Keratinocyte (primary cell): ENCODE measurements at regions not wholly inside any gene's neighbourhood (a gene's known extent, or its start where the extent isn't known, plus 50 kb on each side); places are given as distances from the start of the nearest gene placed in this dataset.

ENCODE experiments used
- DNase-seq: peaks from one replicate; pipeline ENCODE4 v3.0.0-alpha.2; 2011; ENCODE audit warnings: low read depth, missing footprints, low spot score
- FAIRE-seq: peaks from 2 replicates; lab custom pipeline; 2011; peaks lifted over from hg19 to GRCh38; lab: Jason Lieb, UNC
- H2AFZ ChIP-seq: 2 replicates; pipeline ENCODE4 v1.6.0; 2012; ENCODE audit warnings: low read length, control low read depth, inconsistent platforms; ENCODE audit not compliant: control insufficient read depth
- H3K27ac ChIP-seq: 2 replicates; pipeline ENCODE4 v1.5.1; 2011; ENCODE audit warnings: low read length; ENCODE audit not compliant: control insufficient read depth, insufficient read depth
- H3K27me3 ChIP-seq: 3 replicates; pipeline ENCODE4 v1.6.0; 2011; ENCODE audit warnings: low read length; ENCODE audit not compliant: control insufficient read depth, insufficient read depth; ENCODE audit errors: extremely low read depth
- H3K36me3 ChIP-seq, 2 experiments: 2 replicates in 1 of 2; 3 replicates in 1 of 2; pipeline ENCODE4 v1.5.1; 2011; ENCODE audit warnings: low read length in 2 of 2, mild to moderate bottlenecking in 1 of 2; ENCODE audit not compliant: control insufficient read depth in 2 of 2, insufficient read depth in 2 of 2; ENCODE audit errors: extremely low read depth in 1 of 2
- H3K4me1 ChIP-seq: 3 replicates; pipeline ENCODE4 v1.5.1; 2011; ENCODE audit warnings: low read length; ENCODE audit not compliant: control insufficient read depth, insufficient read depth; ENCODE audit errors: extremely low read depth
- H3K4me2 ChIP-seq: 3 replicates; pipeline ENCODE4 v1.6.0; 2011; ENCODE audit warnings: low read depth, low read length; ENCODE audit not compliant: control insufficient read depth, insufficient read depth; ENCODE audit errors: extremely low read depth
- H3K4me3 ChIP-seq, 3 experiments: fragments of 200-600 bp in 1 of 3; sonication (generic) in 1 of 3; 2 replicates in 2 of 3; 3 replicates in 1 of 3; pipeline ENCODE4 v1.5.1; 2011 to 2016; ENCODE audit warnings: low read length in 3 of 3, mild to moderate bottlenecking in 3 of 3, control low read depth in 2 of 3, inconsistent platforms in 1 of 3, low read depth in 1 of 3, mixed read lengths in 1 of 3, mixed run types in 1 of 3, moderate library complexity in 1 of 3; ENCODE audit not compliant: control insufficient read depth in 2 of 3, insufficient read depth in 2 of 3; ENCODE audit errors: extremely low read depth in 1 of 3
- H3K79me2 ChIP-seq: 2 replicates; pipeline ENCODE4 v1.6.0; 2012; ENCODE audit warnings: low read length; ENCODE audit not compliant: control insufficient read depth, insufficient read depth
- H3K9ac ChIP-seq: 3 replicates; pipeline ENCODE4 v1.6.0; 2011; ENCODE audit warnings: low read length; ENCODE audit not compliant: control insufficient read depth, insufficient read depth; ENCODE audit errors: extremely low read depth
- H3K9me1 ChIP-seq: 3 replicates; pipeline ENCODE4 v1.6.0; 2011; ENCODE audit warnings: low read length; ENCODE audit not compliant: control insufficient read depth, insufficient read depth; ENCODE audit errors: extremely low read depth
- H3K9me3 ChIP-seq: 2 replicates; pipeline ENCODE4 v1.5.1; 2012; ENCODE audit warnings: low read depth, low read length; ENCODE audit not compliant: control insufficient read depth
- H4K20me1 ChIP-seq: 3 replicates; pipeline ENCODE4 v1.6.0; 2011; ENCODE audit warnings: low read length; ENCODE audit not compliant: control insufficient read depth, insufficient read depth; ENCODE audit errors: extremely low read depth
- CTCF ChIP-seq, 3 experiments: IDR thresholded peaks in 1 of 3; conservative IDR thresholded peaks in 1 of 3; optimal IDR thresholded peaks in 1 of 3; 2 replicates in 2 of 3; 3 replicates in 1 of 3; pipeline versions ENCODE3 to v1.5.1; 2011; ENCODE audit warnings: low read length in 3 of 3, mild to moderate bottlenecking in 3 of 3, moderate library complexity in 2 of 3, control low read depth in 1 of 3, inconsistent platforms in 1 of 3; ENCODE audit not compliant: insufficient read depth in 2 of 3; ENCODE audit errors: extremely low read depth in 1 of 3
- EZH2 ChIP-seq: IDR thresholded peaks from one replicate; pipeline ENCODE4 v1.6.1; 2012; ENCODE audit warnings: inconsistent platforms, mild to moderate bottlenecking, low read length, moderate library complexity
- dilution Hi-C: fragments of 300-500 bp; cut with MboI; formaldehyde crosslinking; loops from one replicate; pipeline ENCODE4 v1.7.0; 2020; ENCODE audit warnings: low sequenced_read_pairs; ENCODE audit not compliant: extremely low pct_ligation_motif_present

- no peaks in the 10 kb centered on the region for H3K27me3 ChIP-seq
- no peaks in the 10 kb centered on the region for H3K9me1 ChIP-seq
- H3K4me1 ChIP-seq = peaks cover 9% of the 10 kb centered on the region
- no peak overlapping the region for H2AFZ ChIP-seq
- dilution Hi-C loops = no loop called here
- peaks cover 2% of the 10 kb centered on the region for H3K9me3 ChIP-seq
- no peaks in the 10 kb centered on the region for H3K36me3 ChIP-seq
- H3K9ac ChIP-seq = no peak overlapping the region
- no peaks in the 10 kb centered on the region for H4K20me1 ChIP-seq
- H3K27ac ChIP-seq = no peak overlapping the region
- H3K79me2 ChIP-seq = no peaks in the 10 kb centered on the region
- no peak for TF ChIP-seq CTCF (optimal IDR thresholded peaks at IDR 0.05 in 1 of 3, IDR thresholded peaks at IDR 0.05 in 1 of 3, conservative IDR thresholded peaks at IDR 0.05 in 1 of 3; ENCODE audit: extremely low read depth in 1 of 3, insufficient read depth in 2 of 3, low read length in 3 of 3)
- no peak for TF ChIP-seq EZH2
- no peak for FAIRE-seq
- no peak for DNase-seq
- H3K4me3 ChIP-seq = no peak overlapping the region
- no peak overlapping the region for H3K4me2 ChIP-seq
These were observed 474.1 kb downstream of the IRS1 start for GRCh38 chr2:226325526-226325925.

- no peak for FAIRE-seq
- no peaks in the 10 kb centered on the region for H3K27me3 ChIP-seq
- H3K9me3 ChIP-seq = no peaks in the 10 kb centered on the region
- no peak overlapping the region for H3K27ac ChIP-seq
- no peak overlapping the region for H3K4me2 ChIP-seq
- H3K4me3 ChIP-seq = no peak overlapping the region
- H3K36me3 ChIP-seq = no peaks in the 10 kb centered on the region
- no peak for DNase-seq
- no peaks in the 10 kb centered on the region for H4K20me1 ChIP-seq
- dilution Hi-C loops = no loop called here
- no peak overlapping the region for H3K9ac ChIP-seq
- no peak overlapping the region for H2AFZ ChIP-seq
- TF ChIP-seq CTCF (optimal IDR thresholded peaks at IDR 0.05 in 1 of 3, IDR thresholded peaks at IDR 0.05 in 1 of 3, conservative IDR thresholded peaks at IDR 0.05 in 1 of 3; ENCODE audit: extremely low read depth in 1 of 3, insufficient read depth in 2 of 3, low read length in 3 of 3) (no peak), EZH2 (no peak)
- H3K9me1 ChIP-seq = no peaks in the 10 kb centered on the region
- no peaks in the 10 kb centered on the region for H3K79me2 ChIP-seq
- H3K4me1 ChIP-seq = no peaks in the 10 kb centered on the region
These were observed 479.3 kb downstream of the IRS1 start for GRCh38 chr2:226320076-226320948.
